Left lung (tissue), 4 donors: ENCODE measurements at regions not wholly inside any gene's neighbourhood (a gene's known extent, or its start where the extent isn't known, plus 50 kb on each side); places are given as distances from the start of the nearest gene placed in this dataset.

Experiments
- ATAC-seq: fragments of 200-7000 bp; cut with Tn5 transposase; one replicate; pipeline ENCODE4 v1.9.1; 2020; ENCODE audit warnings: moderate library complexity
- DNase-seq, 4 donors: peaks; one replicate each; pipeline ENCODE4 v3.0.0-alpha.2; 2013 to 2020
- H3K27ac ChIP-seq, 2 donors: fragments of 200-600 bp; sonication (generic) in 1 of 2; one replicate each; pipeline versions ENCODE4 v1.5.0 to v1.8.0; 2020 to 2021
- H3K27me3 ChIP-seq, 2 donors: fragments of 200-600 bp; sonication (generic) in 1 of 2; one replicate each; pipeline versions ENCODE4 v1.5.0 to v1.8.0; 2020 to 2021
- H3K36me3 ChIP-seq, 2 donors: fragments of 200-600 bp; sonication (generic) in 1 of 2; one replicate each; pipeline versions ENCODE4 v1.5.0 to v1.8.0; 2020 to 2021
- H3K4me1 ChIP-seq, 2 donors: fragments of 200-600 bp; one replicate each; pipeline ENCODE4 v1.8.0; 2021
- H3K4me3 ChIP-seq, 2 donors: fragments of 200-600 bp; sonication (generic) in 1 of 2; one replicate each; pipeline versions ENCODE4 v1.5.0 to v1.8.0; 2020 to 2021; ENCODE audit warnings: mild to moderate bottlenecking in 1 of 2
- H3K9me3 ChIP-seq, 2 donors: fragments of 200-600 bp; sonication (generic) in 1 of 2; one replicate each; pipeline versions ENCODE4 v1.5.0 to v1.8.0; 2020 to 2021
- CTCF ChIP-seq, 2 donors: fragments of 200-600 bp; sonication (generic) in 1 of 2; IDR thresholded peaks; one replicate each; pipeline versions ENCODE4 v1.5.0 to v1.8.0; 2021; ENCODE audit warnings: antibody characterized with exemption in 2 of 2
- intact Hi-C, 2 donors: fragments of 100-400 bp; cut with DNase I; formaldehyde crosslinking; loops; one replicate each; pipeline versions ENCODE4 v1.11.2 to v1.14.2; 2022
- donor health status: DM: no; HTN: yes; CAD: no.
- donor health status: DM: no; HTN: no; CAD: no.

- TF ChIP-seq CTCF (IDR thresholded peaks at IDR 0.05) = no peak
- Histone ChIP-seq H3K4me3 (no peak overlapping the region), H3K9me3 (peaks cover 0 to 13% of the 10 kb centered on the region in 2 donors), H3K27me3 (no peaks in the 10 kb centered on the region), H3K36me3 (no peaks in the 10 kb centered on the region), H3K4me1 (no peaks in the 10 kb centered on the region), H3K27ac (no peak overlapping the region)
- ATAC-seq (no peak), DNase-seq (no peak)
- intact Hi-C loops = no loop called here
Observed at GRCh38 chr5:106361905-106362304, 1308.8 kb downstream of the EFNA5 start.

GRCh38 chr5:106331415-106331814 lies 1339.3 kb downstream of the EFNA5 start:
- Histone ChIP-seq H3K27ac (no peak overlapping the region), H3K27me3 (no peaks in the 10 kb centered on the region), H3K36me3 (no peaks in the 10 kb centered on the region), H3K9me3 (peaks cover 0 to 5% of the 10 kb centered on the region in 2 donors), H3K4me1 (no peaks in the 10 kb centered on the region), H3K4me3 (no peak overlapping the region)
- intact Hi-C loops = no loop called here
- TF ChIP-seq CTCF (IDR thresholded peaks at IDR 0.05) = no peak
- DNase-seq (no peak), ATAC-seq (no peak)

GRCh38 chr5:106324356-106324755 lies 1346.4 kb downstream of the EFNA5 start:
- intact Hi-C loops = no loop called here
- no peaks in the 10 kb centered on the region for H3K27me3 ChIP-seq

GRCh38 chr5:106321242-106321641 lies 1349.5 kb downstream of the EFNA5 start:
- H3K4me1 ChIP-seq = no peaks in the 10 kb centered on the region
- DNase-seq = no peak
- H3K4me3 ChIP-seq = no peak overlapping the region
- no peaks in the 10 kb centered on the region for H3K36me3 ChIP-seq
- intact Hi-C loops = no loop called here
- H3K27me3 ChIP-seq = no peaks in the 10 kb centered on the region
- TF ChIP-seq CTCF (IDR thresholded peaks at IDR 0.05) = no peak
- no peaks in the 10 kb centered on the region for H3K9me3 ChIP-seq
- no peak for ATAC-seq
- H3K27ac ChIP-seq = no peak overlapping the region

More at GRCh38 chr5:106324356-106324755, 1346.4 kb downstream of the EFNA5 start:
- peaks cover 0 to 5% of the 10 kb centered on the region in 2 donors for H3K9me3 ChIP-seq
- TF ChIP-seq CTCF (IDR thresholded peaks at IDR 0.05) = no peak
- H3K4me1 ChIP-seq = no peaks in the 10 kb centered on the region
- no peak overlapping the region for H3K4me3 ChIP-seq
- ATAC-seq (no peak), DNase-seq (no peak)
- H3K27ac ChIP-seq = no peak overlapping the region
- H3K36me3 ChIP-seq = no peaks in the 10 kb centered on the region

- Histone ChIP-seq H3K36me3 (no peaks in the 10 kb centered on the region), H3K9me3 (no peaks in the 10 kb centered on the region), H3K27me3 (no peaks in the 10 kb centered on the region), H3K27ac (no peak overlapping the region), H3K4me1 (no peaks in the 10 kb centered on the region), H3K4me3 (no peak overlapping the region)
- intact Hi-C loops = no loop called here
- no peak for ATAC-seq
- DNase-seq = no peak
- TF ChIP-seq CTCF (IDR thresholded peaks at IDR 0.05) = no peak
Observed at GRCh38 chr5:106314221-106314824, 1356.4 kb downstream of the EFNA5 start.
